GM21381 (cell line): ENCODE measurements at regions not wholly inside any gene's neighbourhood (a gene's known extent, or its start where the extent isn't known, plus 50 kb on each side); places are given as distances from the start of the nearest gene placed in this dataset.
A peak's percentile ranks its signal among the peaks of the same experiment; 100 is the strongest.
"Not testable (repeated sequence)": the region's sequence is repeated elsewhere in the genome, so short reads cannot be mapped to it uniquely, and the experiment has no call there.

Experiments
- ATAC-seq: cut with Tn5 transposase; IDR thresholded peaks from one replicate; pipeline ENCODE4 v1.9.1; 2021; ENCODE audit warnings: mild to moderate bottlenecking, moderate library complexity; ENCODE audit not compliant: unreplicated experiment

DNA sequence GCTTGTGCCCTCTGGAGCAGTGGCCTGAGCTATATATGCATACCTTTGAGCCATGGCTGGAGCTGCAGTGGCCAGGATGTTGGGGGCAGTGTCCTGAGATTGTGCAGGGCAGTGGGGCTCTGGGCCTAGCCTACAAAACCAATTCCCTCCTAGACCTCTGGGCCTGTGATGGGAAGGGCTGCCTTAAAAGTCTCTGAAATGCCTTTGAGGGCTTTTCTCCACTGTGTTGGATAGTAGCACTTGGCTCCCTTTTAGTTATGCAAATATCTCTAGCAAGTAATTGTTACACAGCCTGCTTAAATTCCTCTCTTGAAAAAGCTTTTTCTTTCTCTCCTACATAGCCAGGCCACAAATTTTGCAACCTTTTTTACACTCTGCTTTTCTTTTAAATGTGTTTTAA lies 426.4 kb downstream of the ACTR3B start:
- ATAC-seq: no peak

GRCh38 chr7:153188161-153188560 lies 428.6 kb downstream of the ACTR3B start:
- no peak for ATAC-seq

DNA sequence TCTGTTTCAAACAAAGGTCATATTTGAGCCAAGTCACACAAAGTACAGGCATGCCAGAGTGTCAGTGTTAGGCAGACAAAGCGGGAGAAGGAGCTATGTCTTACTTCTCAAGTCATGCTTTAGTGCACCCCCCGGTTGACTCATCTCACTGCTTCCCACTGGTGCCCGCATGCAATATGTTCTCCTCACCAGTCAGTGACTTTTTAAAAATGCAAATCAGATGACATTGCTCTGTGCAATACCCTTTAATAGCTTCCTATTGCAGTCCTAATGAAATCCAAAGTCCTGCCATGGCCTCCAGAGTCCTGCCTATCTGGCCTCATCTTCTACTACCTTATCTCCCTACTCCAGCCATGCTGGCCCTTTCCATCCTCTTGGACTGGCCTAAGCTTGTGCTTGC lies 429.1 kb downstream of the ACTR3B start:
- ATAC-seq: no peak

GRCh38 chr7:153190452-153190851 lies 430.9 kb downstream of the ACTR3B start:
- peak; percentile 67 for ATAC-seq

- ATAC-seq: no peak
Measured at GRCh38 chr7:153190986-153191385, 431.4 kb downstream of the ACTR3B start.

GRCh38 chr7:153193144-153193595 lies 433.6 kb downstream of the ACTR3B start:
- no peak for ATAC-seq

GRCh38 chr7:153217032-153217431 lies 457.5 kb downstream of the ACTR3B start:
- ATAC-seq: no peak

- no peak for ATAC-seq
Measured at GRCh38 chr7:153224890-153225289, 465.3 kb downstream of the ACTR3B start.

DNA sequence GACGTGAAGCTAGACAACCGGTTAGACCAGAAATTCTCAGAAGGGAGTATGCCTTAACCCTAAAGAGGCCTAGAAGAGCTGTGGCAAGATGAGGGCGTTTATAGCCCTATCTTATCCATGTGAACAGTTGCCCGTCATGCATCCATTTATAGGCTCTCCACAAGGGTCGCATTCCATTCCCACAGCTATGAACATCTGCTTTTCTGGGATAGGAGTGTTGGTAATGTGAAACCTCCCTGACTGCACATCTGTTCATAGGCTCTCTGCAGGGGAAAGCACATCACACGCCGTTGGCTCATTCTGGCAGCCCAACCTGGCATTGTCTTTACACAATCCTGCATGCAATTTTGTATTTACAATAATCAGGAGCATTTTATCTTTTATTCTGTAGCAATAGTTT lies 485.6 kb downstream of the ACTR3B start:
- not testable (repeated sequence) for ATAC-seq

GRCh38 chr7:153245809-153246208 lies 486.3 kb downstream of the ACTR3B start:
- ATAC-seq: no peak

GRCh38 chr7:153247926-153248325 lies 488.4 kb downstream of the ACTR3B start:
- ATAC-seq: no peak

DNA sequence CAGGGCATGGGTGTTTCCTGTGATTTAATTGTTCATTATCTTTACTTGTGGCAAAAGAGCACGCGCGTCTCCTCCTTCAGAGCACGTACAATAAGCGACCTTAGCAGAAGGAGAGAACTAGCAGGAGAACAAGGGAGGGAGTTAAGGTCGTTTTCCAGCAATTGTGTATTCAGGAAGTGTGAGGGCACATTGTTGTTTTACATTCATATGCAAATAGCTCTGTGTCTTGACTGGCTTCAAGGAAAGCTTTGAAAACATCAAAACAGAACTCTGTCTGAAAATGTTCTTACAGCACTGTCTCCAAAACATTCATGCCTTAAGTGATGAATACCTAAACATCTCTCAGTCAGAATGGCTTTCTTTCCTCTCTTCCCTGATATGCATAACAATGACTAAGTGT lies 499.1 kb downstream of the ACTR3B start:
- no peak for ATAC-seq

- no peak for ATAC-seq
Measured at GRCh38 chr7:153276394-153276793, 516.8 kb downstream of the ACTR3B start.

- ATAC-seq: no peak
Measured at GRCh38 chr7:153286763-153287162, 527.2 kb downstream of the ACTR3B start.

- no peak for ATAC-seq
Measured at GRCh38 chr7:153290066-153290465, 530.5 kb downstream of the ACTR3B start.

GRCh38 chr7:153297141-153297540 lies 537.6 kb downstream of the ACTR3B start:
- no peak for ATAC-seq

DNA sequence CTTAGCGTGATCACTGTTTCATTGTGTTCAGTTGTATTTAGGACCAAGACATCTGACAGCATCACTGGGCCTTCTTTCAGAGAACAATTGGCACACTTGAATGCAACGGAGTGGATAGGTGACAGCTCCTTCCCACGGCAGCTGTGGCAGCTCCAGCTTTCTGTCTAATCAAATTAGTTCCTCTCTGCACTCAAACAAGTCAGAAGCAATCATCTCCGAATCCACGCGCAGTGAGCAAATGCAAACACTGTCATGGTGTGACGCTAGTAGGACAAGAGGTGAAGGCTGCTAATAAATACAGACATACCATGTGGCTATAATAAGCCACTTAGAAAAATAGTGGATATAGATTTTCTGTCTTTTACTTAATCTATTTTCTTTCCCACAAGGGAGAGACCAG lies 542.4 kb downstream of the ACTR3B start:
- ATAC-seq: no peak

GRCh38 chr7:153320005-153320404 lies 560.5 kb downstream of the ACTR3B start:
- ATAC-seq: no peak

DNA sequence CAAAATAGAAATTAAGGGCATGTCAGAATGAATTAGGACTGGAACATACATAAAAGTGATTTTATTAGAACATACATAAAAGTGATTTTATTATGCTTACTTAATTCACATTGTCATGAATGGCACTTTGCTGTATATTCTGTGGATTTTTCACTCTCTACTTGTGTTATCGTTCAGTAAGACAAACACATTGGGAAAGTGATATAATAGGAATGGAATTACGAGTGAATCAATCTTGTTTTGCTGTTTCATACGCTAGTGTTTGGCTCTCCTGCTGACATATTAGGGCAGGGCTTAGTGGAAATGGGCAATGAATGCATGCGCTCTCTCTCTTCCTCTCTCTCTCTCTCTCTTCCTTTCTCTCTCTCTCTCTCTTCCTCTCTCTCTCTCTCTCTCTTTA lies 561.1 kb downstream of the ACTR3B start:
- no peak for ATAC-seq

DNA sequence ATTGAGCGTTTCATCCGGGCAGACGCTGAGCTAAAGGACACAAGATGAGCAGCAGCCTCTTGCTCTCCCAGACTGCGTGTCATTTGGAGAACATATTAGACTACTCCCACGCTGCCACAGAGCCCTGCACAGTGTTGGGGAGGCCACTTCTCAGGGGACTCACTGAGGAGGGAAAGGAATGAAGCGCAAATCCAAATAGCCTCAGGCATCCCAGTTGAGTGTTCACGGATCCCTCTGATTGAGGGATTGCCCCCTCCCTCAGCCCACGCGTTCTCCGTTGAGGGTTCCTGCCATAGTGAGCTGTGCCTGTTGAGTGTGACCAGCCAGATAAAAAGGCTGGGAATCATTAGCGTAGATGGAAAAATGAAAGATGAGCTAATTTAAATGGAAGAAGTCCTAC lies 563.4 kb downstream of the ACTR3B start:
- no peak for ATAC-seq

GRCh38 chr7:153324094-153324493 lies 564.5 kb downstream of the ACTR3B start:
- ATAC-seq: no peak

DNA sequence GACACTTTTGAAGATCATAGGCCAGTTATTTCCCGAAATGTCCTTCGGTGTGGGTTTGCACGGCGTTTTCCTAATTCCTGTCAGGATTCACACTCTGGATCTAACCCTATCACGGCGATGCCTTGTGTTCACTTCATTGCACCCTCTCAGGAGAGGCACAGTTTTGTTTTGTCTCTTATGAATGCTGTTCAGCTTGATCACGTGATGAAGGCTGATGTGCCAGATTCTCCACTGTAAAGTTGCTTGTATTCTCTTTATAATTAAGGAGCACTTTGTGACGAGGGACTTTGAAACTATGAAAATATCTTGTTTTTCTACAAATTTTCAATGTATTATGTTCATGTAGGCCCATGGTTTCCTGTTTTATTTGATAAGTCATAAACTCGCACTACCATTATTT lies 568.1 kb downstream of the ACTR3B start:
- no peak for ATAC-seq

- no peak for ATAC-seq
Measured at GRCh38 chr7:153331427-153331826, 571.9 kb downstream of the ACTR3B start.

- no peak for ATAC-seq
Measured at GRCh38 chr7:153354071-153354470, 594.5 kb downstream of the ACTR3B start.
